HT-29 (cell line): ENCODE measurements at regions not wholly inside any gene's neighbourhood (a gene's known extent, or its start where the extent isn't known, plus 50 kb on each side); places are given as distances from the start of the nearest gene placed in this dataset.

ENCODE experiments used
- DNase-seq: peaks from one replicate; pipeline ENCODE4 v3.0.0-alpha.2; 2015; ENCODE audit warnings: low spot score

DNA sequence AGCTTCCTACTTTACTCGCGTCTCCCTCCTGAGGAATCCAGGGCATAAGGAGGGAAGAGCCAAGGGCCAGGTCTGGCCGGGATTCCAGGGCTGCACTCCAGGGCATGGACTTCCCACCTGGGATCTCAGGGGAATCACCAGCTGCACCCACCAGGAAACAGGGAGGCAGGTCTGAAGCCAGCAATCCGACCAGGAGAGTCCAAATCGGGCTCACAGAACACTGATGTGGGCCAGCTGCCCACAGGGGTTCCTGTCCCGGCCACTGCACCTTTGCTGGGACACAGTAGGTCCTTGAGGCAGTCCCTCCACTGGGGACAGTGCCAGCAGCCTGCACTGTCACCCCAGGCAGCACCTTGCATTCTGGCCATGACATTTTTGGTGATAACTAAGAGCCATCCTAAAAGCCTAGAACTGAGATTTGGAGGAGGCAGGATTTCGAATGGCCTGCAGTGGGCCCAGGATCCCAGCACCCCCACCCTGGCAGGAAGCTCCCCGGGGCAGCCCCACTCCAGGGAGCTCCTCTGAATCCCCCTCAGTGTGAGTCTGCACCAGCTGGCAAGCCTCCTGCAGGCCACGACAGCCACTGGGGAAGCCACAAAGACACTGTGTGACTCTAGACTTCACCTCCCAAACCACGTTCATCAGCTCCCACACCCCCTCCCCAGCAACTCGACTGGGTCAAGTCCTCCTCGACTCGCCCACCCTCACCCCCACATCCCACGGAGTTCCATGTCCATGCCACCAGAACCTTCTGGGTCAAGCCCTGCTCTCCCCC, 71.5 kb upstream of the PPP2R2D start:
- DNase-seq: no peak

DNA sequence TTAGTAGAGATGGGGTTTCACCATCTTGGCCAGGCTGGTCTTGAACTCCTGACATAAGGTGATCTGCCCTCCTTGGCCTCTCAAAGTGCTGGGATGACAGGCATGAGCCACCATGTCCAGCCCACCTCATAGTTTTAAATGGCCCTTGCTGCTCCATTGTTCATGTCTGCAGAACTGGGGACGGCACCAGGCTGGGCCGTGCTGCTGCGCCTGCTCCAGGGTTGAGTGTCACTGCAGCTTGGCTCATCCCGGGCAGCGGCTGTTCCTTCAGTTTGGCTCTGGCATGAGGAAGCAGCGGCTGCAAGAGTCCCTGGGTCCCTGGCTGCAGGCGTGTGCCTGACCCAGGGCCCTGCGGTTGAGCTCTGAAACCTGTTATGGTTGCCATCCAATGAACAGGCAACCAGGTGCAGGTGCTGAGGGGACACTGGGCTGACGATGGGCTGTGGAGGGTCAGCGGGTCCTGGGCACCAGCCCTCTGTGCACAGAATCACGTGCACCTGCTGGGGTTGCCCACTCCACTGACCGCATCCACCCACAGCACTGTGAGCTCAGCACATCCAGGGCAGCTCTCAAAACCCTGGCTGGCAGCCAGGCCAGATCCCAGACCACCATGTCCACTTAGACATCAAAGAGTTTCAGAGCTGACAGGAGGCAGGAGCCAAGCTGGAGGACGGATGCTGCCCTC, 70.2 kb upstream of the PPP2R2D start:
- no peak for DNase-seq

DNA sequence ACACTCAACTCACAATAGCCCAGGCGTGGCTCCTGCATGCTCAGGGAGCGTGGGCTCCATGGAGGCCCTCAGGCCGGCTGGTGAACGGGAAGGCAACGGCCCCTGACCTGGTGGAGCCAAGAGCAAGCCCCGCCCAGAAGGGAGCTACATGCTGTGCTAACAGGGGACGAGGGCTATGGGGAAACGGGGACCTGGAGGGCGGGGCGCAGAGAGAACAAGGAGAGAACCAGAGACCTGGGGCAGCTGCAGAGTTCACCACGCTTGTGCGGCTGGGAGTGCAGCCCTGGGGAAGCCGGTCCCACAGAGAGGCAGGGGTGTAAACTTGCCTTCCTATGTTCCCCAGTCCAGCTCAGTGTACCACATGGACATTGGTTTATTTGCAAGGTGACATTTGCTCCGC, 69.2 kb upstream of the PPP2R2D start:
- no peak for DNase-seq

DNA sequence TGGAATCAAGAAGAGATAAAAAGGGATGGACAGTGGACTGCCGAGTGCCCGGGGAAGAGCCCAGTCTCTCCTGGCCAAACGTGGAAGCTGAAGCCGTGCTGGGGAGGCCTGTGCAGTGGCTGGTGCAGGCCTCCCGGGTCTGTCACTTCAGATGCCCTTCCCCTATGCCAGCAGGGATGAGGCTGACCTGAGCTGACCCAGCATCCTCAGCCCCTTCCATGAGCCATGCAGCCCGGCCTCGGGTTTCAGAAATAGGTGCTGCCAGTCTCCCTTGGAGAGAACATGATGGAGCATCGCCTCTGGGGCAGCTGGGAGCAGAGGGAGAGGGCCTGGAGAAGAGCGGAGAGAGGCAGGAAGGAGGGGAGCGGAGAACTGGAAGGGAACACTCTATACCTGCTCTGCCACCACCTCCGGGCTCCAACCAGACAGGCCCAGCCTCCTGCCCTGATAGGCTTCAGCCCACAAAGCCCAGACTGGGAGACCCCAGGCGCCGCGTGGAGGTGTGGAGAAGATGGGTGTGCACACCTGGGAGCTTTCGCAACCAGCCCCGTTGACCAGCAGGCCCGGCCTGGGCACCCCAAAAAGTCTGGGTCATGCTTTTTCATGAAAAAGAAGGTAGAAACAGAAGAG, 68.6 kb upstream of the PPP2R2D start:
- no peak for DNase-seq

DNA sequence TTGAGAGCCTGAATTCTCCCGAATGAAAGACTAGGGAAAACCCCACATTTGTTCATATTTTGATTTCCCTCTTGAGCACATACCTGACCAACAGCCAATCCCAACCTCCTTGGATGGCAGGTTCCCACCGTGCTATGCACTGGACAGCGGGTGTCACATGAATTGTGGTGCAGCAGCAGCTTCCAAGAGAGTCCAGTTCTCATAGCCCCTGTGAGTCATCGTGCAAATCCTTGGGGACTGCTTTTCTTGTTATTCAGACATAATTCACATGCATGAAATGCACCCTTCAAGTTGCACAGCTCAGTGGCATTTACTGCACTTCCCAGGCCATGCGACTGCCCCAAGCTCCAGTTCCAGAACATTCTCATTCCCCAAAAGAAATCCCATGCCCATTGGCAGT, 67.8 kb upstream of the PPP2R2D start:
- no peak for DNase-seq

DNA sequence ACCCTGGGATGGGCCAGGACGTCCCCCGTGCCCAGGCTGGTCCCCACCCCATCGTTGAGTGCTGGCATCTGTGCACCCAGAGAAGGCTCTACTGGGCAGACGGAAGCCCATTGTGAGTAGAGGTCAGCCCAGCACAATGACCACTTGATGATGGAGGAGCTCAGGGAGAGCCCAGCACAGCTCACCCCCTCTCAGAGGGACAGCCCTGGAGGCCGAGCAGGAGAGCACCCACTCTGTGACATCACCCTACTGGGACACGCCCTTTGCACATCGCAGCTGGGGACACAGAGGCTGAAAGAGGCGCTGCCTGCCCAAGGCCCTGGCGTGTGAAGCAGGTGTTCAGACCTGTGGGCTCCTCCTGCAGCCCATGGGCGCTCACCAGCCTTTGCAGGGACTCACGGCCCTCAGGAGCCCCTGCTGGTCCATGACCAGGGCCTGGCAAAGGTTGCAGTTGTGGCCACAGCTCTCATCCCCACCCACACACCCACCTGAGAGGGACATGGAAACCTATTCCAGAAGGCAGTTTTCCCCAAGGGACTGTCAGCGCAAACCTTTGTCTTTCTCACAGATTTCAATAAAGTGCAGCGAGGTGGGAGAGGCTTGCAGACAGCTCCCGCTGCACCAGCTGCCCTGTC, 67.2 kb upstream of the PPP2R2D start:
- no peak for DNase-seq

DNA sequence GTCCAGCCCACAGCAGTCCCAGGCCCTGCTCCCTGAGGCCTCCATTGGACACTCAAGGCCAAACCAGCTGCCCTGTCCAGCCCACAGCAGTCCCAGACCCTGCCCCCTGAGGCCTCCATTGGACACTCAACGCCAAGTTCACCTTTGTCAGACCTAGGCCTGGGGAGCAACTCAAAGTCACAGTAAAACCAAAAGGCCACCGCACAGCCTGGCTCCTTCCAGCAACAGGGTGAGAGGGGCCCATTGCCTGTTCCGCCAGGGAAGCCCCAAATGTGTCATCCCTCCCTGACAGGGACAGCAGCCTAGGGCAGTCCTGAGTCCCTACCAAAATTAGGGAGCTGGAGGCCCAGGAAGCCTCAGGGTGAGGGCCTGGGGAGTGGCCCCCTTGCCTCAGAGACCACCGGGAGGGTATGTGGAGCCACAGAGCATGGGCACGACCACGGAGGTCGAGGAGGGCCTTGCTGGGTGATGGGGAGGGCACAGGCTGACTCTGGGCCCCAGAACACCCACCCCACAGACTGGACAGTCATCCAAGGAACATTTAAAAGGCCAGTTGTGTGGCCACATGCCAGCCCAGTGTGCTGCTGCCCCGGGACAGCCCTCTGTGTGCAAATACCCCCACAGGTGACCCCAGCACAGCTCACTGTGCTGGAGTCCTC, 66.5 kb upstream of the PPP2R2D start:
- no peak for DNase-seq

DNA sequence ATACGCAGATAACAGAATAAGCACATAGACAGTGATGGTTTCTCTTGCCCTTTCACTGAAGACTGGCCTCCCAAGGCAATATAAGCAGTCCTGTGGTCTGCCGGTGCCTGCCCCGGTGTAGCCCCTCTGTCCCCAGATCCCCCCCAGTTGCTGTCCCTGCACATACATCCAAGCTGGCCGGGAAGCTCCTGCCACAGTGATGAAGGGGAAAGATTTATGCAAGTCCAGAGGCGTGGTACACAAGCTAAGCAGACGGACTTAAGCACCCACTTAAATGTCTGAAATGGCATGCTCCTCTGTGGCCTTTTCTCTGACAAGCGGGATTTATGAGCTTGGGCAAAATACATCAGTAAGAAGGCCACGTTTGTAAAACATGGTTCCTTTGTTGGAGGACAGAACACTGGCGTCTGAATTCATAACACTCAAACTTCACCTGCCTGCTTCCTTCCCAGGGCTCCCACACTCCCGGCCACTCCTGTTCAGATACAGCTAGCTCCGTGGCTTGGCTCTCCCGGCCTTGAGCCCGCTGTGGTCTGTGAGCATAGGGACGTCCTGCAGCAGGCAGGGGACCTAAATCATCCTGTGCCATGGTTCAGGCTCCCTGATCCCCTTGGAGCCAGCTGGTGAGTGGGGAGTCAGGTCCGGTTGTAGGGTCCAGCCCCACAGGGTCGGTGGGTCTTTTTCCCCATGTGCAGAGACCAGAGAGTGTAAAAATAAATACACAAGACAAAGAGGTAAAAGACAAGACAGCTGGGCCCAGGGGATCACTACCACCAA, 61.7 kb upstream of the PPP2R2D start:
- no peak for DNase-seq

DNA sequence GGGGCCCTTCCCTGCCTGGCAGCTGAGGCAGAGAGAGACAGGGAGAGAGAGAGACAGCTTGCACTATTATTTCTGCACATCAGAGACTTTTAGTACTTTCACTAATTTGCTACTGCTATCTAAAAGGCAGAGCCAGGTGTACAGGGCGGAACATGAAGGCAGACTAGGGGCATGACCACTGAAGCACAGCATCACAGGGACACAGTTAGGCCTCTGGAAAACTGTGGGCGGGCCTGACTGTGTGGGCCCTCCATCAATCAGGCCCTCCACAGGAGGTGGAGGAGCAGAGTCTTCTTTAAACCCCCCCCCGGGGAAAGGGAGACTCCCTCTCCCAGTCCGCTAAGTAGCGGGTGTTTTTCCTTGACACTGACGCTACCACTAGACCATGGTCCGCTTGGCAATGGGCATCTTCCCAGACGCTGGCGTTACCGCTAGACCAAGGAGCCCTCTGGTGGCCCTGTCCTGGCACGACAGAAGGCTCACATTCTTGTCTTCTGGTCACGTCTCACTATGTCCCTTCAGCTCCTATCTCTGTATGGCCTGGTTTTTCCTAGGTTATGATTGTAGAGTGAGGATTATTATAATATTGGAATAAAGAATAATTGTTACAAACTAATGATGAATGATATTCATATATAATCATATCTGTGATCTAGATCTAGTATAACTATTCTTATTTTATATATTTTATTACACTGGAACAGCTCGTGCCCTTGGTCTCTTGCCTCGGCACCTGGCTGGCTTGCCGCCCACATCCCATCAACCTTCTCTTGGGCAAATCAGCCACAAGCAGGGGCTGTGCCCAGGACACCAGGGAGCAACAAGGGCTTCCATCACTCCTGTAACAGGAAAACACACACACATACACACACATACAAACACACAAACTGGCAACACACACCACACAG, 60.7 kb upstream of the PPP2R2D start:
- peak; percentile 57 for DNase-seq

DNA sequence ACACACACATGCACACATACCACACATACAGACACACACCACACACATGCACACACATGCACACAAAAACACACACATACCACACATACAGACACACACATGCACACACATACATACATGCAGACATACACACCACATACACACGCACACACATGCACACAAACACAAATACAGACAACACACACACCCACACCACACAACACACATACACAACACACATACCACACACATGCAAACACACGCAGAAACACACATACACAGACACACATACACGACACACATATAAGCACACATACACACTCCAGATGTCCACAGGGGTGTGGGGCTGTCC, 60.1 kb upstream of the PPP2R2D start:
- DNase-seq: no peak

DNA sequence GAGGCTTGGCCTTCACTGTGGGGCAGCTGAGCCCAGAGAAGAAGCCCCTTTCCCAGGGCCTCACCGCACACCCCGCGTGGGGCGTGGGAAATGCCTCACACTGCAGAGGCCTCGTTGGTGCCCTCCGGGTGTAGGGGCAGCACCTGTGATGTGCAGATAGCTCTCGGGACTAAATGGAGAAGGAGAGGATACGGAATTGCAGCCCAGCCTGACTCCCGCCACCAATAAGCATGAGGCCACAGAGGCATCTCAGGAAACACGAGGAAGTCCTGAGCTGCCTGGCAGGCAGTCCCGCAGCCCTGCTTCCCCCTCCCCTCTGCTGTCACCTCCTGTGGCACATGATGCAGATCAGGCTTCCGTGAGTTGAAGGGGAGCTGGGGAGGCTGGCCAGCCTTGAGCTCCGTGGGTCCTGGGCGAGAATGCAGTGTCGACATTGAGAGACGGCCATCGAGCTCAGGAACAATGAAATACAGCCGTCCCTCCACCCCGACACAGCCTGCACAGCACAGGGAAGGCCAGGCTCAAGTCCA, 59.6 kb upstream of the PPP2R2D start:
- DNase-seq: no peak

DNA sequence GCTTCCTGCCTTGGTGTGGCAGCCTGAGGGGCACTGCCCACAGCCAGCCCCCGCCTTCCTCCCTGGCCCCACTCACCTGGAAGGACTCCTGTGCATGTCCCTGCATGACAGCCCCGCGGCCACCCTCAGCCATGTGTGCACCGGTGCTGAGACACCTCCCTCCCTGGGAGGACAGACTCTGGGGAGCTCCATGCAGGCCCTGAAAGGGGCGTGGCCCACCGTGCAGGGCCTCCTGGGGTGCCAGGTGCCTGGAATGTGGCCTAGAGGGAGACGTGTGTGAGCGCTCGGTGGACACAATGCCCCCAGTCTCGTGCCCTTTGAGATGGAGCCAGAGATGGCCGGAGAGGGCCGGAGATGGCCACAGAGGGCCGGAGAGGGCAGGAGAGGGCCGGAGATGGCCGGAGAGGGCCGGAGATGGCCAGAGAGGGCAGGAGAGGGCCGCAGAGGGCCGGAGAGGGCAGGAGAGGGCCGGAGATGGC, 59.1 kb upstream of the PPP2R2D start:
- no peak for DNase-seq

DNA sequence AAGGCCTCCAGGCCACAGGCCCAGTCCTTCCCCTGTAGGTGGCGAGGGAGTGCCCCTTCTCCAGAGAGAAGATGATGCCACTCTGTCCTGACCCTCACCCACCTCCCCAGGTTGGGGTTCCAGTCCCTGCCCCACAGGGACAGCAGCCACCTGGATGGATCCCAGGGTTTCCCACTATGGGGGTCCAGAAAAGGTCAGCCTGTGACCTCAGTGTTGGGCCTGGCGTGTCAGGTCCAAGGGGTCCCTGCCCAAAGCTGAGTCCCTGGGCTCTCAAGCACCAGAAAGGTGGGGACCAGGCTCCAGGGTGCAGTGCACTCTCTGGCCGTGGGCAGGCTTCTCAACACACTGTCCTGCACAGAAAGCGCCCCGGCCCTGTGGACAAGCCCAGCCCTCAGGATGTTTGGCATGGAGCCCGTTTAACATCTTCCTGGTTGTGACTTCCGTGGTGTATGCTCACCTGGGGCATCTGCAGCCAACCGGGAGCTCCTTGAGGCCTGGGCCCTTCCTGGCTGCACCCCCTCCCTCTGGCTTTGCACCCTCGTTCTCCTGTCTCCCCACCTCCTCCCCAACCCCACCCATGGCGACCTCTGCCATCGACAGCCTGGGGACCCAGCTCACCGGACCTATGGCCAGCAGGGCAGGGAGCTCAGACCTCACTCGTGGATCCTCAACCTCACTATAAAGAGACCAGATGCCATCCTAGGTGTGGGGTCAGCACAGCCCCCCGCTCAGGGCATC, 58.3 kb upstream of the PPP2R2D start:
- DNase-seq: peak; percentile 8

DNA sequence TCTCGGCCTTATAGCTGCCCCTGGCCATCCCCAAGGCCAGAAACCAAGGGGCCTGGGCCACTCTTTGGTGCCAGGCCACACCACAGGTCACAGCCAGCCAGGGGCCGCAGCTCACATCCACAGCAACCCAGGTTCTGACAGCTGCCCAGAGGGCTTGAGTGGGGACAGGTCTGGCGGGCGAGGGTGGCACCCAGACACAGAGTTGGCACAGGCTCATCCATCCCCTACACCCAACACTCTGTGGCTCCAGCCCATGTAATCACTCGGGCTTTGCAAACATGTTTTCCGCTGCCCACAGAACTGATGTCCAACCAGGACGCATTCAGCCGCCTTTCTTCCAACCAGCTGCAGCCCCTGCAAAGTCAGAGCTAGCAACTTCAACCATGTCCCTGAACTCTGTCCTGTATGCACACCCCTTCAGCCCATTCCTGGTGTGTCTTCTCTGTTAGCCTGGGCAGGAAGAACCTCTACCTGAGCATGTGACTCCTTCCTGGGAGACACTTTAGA, 57.7 kb upstream of the PPP2R2D start:
- no peak for DNase-seq

DNA sequence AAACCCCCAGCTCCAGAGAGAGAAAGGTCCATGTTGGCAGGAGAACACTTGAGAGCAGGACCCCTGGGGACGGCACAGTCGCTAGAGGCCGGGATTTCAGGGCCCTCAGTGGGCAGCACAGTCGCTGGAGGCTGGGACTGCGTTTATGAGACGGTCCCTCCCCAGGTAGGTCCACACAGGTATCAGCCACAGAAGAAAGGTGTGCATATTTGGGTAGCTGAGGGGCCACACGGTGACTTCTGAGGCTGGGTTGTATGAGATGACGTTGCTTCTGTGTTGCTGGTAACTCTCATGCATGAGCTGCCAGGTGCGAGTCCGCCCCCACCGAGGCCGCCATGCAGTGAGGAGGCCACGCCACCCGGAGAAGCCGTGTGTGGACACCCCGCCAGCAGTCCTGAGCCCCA, 56.9 kb upstream of the PPP2R2D start:
- no peak for DNase-seq

DNA sequence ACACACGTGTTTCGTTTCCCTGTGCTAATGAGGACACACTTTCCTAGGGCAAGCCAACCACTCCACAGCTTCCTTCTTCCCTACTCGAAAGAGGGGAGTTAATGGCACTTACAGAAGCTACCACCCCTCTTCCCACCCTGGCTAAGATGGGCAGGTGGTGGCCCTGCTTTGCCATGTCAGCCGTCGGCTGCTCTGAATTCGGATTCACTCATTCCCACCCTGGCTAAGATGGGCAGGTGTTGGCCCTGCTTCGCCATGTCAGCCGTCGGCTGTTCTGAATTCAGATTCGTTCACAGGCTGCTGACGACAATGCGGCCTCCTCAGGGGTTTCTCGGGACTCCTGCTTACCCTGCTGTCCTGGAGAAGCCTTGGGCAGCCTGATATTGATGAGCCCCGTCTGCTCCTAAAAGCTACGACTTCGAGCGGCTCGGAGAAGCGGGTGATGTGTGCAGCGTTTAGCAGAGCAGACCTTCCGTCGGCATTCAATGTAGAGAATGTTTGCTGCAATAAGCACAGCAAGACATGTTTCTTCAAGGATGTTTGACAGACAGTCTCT, 56.2 kb upstream of the PPP2R2D start:
- DNase-seq: no peak

DNA sequence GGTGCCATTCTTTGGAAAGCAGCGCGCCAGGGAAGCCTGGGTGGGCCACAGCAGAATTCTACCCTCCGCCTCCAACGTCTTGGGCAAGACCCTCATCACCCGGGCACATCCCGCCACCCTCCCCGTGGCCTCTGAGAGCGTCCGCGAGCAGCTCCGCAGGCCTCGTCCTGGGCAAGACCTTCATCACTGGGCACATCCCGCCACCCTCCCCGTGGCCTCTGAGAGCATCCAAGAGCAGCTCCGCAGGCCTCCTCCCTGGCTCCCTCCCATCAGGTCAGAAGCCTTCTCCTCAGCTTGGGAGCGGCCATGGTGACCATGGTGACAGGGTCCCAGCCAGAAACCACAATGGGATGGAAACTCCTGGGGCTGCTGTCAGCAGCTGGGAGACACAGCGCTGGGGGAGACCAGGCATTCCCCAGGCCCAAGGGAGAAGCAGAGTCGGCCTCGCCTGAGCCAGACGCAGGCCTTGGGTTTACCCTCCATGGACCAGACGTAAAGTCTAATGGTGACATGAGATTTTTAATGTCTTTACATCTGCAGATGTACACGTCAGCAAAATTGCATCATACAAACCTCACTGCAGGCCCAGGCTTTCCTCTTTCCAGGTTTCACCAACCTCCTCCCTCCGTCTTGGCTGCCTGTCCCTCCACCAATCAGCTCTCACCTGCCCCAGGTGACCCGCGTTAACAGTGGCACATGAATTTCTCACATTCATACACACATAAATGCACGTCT, 55.1 kb upstream of the PPP2R2D start:
- no peak for DNase-seq
